ENCODE measurements at regions not wholly inside any gene's neighbourhood (a gene's known extent, or its start where the extent isn't known, plus 50 kb on each side); places are given as distances from the start of the nearest gene placed in this dataset.

GRCh38 chr13:76656056-76656455 lies 230.1 kb downstream of the KCTD12 start:
- TF ChIP-seq GATA3 (IDR thresholded peaks at IDR 0.05; ENCODE audit: low read depth, low read length) (no peak), GATA2 (IDR thresholded peaks at IDR 0.05; ENCODE audit: low read depth, low read length) (no peak)
